ENCODE measurements at regions not wholly inside any gene's neighbourhood (a gene's known extent, or its start where the extent isn't known, plus 50 kb on each side); places are given as distances from the start of the nearest gene placed in this dataset.

DNA sequence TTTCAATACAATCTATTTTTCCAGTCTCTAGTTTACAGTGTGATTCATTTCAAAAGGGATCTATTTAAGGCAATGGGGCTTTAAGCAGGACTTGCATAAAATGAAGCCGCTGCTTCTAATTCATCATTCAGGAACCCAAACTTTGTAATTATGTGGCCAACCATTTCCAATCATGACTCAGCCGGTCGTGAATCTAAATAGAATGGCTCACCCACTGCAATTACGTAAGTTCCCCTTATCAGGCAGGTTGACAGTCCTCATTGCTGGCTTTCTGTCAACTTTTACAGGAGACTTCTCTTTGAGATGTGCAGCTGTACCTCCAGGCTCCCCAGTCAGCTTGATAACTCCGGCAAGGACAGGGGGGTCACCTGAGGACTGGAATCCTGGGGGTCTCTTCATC is 152.8 kb upstream of the DAP start:
- TF ChIP-seq, protein P1, sequence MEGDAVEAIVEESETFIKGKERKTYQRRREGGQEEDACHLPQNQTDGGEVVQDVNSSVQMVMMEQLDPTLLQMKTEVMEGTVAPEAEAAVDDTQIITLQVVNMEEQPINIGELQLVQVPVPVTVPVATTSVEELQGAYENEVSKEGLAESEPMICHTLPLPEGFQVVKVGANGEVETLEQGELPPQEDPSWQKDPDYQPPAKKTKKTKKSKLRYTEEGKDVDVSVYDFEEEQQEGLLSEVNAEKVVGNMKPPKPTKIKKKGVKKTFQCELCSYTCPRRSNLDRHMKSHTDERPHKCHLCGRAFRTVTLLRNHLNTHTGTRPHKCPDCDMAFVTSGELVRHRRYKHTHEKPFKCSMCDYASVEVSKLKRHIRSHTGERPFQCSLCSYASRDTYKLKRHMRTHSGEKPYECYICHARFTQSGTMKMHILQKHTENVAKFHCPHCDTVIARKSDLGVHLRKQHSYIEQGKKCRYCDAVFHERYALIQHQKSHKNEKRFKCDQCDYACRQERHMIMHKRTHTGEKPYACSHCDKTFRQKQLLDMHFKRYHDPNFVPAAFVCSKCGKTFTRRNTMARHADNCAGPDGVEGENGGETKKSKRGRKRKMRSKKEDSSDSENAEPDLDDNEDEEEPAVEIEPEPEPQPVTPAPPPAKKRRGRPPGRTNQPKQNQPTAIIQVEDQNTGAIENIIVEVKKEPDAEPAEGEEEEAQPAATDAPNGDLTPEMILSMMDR (IDR thresholded peaks at IDR 0.05), result no peak
- no peak for TF ChIP-seq POLR2A (IDR thresholded peaks at IDR 0.05)

All from heart left ventricle (tissue), 13 donors.